HepG2 (cell line): ENCODE measurements at regions not wholly inside any gene's neighbourhood (a gene's known extent, or its start where the extent isn't known, plus 50 kb on each side); places are given as distances from the start of the nearest gene placed in this dataset.

ENCODE experiments used
- ATAC-seq: fragments of 200-7000 bp; cut with Tn5 transposase; 3 replicates; pipeline ENCODE4 v1.9.1; 2020; ENCODE audit warnings: mild to moderate bottlenecking, moderate library complexity
- BruUV-seq: library from RNA; stranded (reverse); fragments of 400-500 nt; replicated peaks from 2 replicates; lab custom pipeline; 2021; lab: Mats Ljungman, UMichigan
- CTCF ChIA-PET: fragments of 300-600 bp; formaldehyde crosslinking; extraction: SDS; loops from one replicate; lab custom pipeline; 2021; ENCODE audit warnings: low total read pairs, inconsistent platforms, low intra/inter-chr PET ratio; lab: Yijun Ruan, JAX
- POLR2A ChIA-PET: fragments of 350-600 bp; sonication (Branson Sonifier 250); formaldehyde crosslinking; loops from one replicate; lab custom pipeline; 2020; ENCODE audit warnings: antibody characterized with exemption, inconsistent platforms; lab: Yijun Ruan, JAX
- DNase-seq: peaks from one replicate; pipeline ENCODE4 v3.0.0-alpha.2; 2015; ENCODE audit warnings: low spot score
- FAIRE-seq: peaks from 3 replicates; lab custom pipeline; 2011; peaks lifted over from hg19 to GRCh38; lab: Jason Lieb, UNC
- H2AFZ ChIP-seq: one replicate; pipeline ENCODE4 v1.6.1; 2011; ENCODE audit warnings: low read length, inconsistent platforms
- H3K27ac ChIP-seq: fragments of 300-600 bp; 3 replicates; pipeline ENCODE4 v1.8.0; 2011; ENCODE audit warnings: mixed run types, mild to moderate bottlenecking, mixed read lengths, low read length, inconsistent platforms; ENCODE audit not compliant: insufficient read depth; ENCODE audit errors: extremely low read length
- H3K27me3 ChIP-seq, 2 experiments: fragments of 200-600 bp in 1 of 2; 2 replicates in 1 of 2; 3 replicates in 1 of 2; pipeline versions ENCODE4 v1.6.0 to v1.8.0; 2011; ENCODE audit warnings: low read length in 2 of 2, mild to moderate bottlenecking in 2 of 2, moderate library complexity in 2 of 2, inconsistent platforms in 1 of 2; ENCODE audit not compliant: insufficient read depth in 2 of 2, control insufficient read depth in 1 of 2
- H3K36me3 ChIP-seq, 2 experiments: fragments of 200-600 bp in 1 of 2; replicated peaks in 1 of 2; 2 replicates in 1 of 2; 3 replicates in 1 of 2; pipeline versions ENCODE4 v1.5.1 to v1.8.0; 2011; ENCODE audit warnings: low read length in 2 of 2, inconsistent platforms in 1 of 2; ENCODE audit not compliant: insufficient read depth in 2 of 2, control insufficient read depth in 1 of 2
- H3K4me1 ChIP-seq: 2 replicates; pipeline ENCODE4 v1.5.1; 2012; ENCODE audit warnings: low read length, inconsistent platforms; ENCODE audit not compliant: insufficient read depth
- H3K4me2 ChIP-seq: 2 replicates; pipeline ENCODE4 v1.6.0; 2011; ENCODE audit warnings: low read depth, low read length, inconsistent platforms
- H3K4me3 ChIP-seq, 3 experiments: fragments of 200-600 bp in 1 of 3; sonication (generic), shearing (Covaris generic) in 1 of 3; replicated peaks in 1 of 3; 2 replicates each; pipeline ENCODE4 v1.5.1; 2011 to 2016; ENCODE audit warnings: low read length in 3 of 3, inconsistent platforms in 2 of 3, low read depth in 2 of 3, mild to moderate bottlenecking in 2 of 3, control low read depth in 1 of 3, mixed read lengths in 1 of 3; ENCODE audit not compliant: insufficient read depth in 1 of 3
- H3K79me2 ChIP-seq: one replicate; pipeline ENCODE4 v1.6.1; 2011; ENCODE audit warnings: low read length, inconsistent platforms; ENCODE audit not compliant: insufficient read depth
- H3K9ac ChIP-seq: 2 replicates; pipeline ENCODE4 v1.6.0; 2011; ENCODE audit warnings: mild to moderate bottlenecking, low read depth, low read length, inconsistent platforms; ENCODE audit not compliant: insufficient read depth
- H3K9me3 ChIP-seq: 2 replicates; pipeline ENCODE4 v1.5.1; 2012; ENCODE audit warnings: mild to moderate bottlenecking, low read length
- H4K20me1 ChIP-seq: 2 replicates; pipeline ENCODE4 v1.6.0; 2011; ENCODE audit warnings: inconsistent platforms, mild to moderate bottlenecking, low read length, moderate library complexity; ENCODE audit not compliant: insufficient read depth
- ATF7 ChIP-seq, 2 experiments: fragments of 450-650 bp in 1 of 2; sonication (generic) in 1 of 2; formaldehyde crosslinking in 1 of 2; IDR thresholded peaks; 2 replicates each; pipeline versions ENCODE4 v1.4.0 to v1.6.1; 2016 to 2020; ENCODE audit warnings: antibody characterized with exemption in 1 of 2, mild to moderate bottlenecking in 1 of 2, missing genetic modification reagents in 1 of 2
- CERS6 ChIP-seq: sonication (generic); formaldehyde crosslinking; IDR thresholded peaks from 2 replicates; pipeline ENCODE4 v1.5.0; 2020; ENCODE audit warnings: missing genetic modification reagents
- ESRRA ChIP-seq: sonication (generic); formaldehyde crosslinking; IDR thresholded peaks from 2 replicates; pipeline ENCODE4 v1.5.1; 2020; ENCODE audit warnings: mild to moderate bottlenecking, low read depth, missing genetic modification reagents
- HNF4A ChIP-seq: sonication (generic); formaldehyde crosslinking; IDR thresholded peaks from 2 replicates; pipeline ENCODE4 v1.4.0; 2020; ENCODE audit warnings: missing genetic modification reagents
- KDM4B ChIP-seq: sonication (generic); formaldehyde crosslinking; IDR thresholded peaks from 2 replicates; pipeline ENCODE4 v1.4.0; 2020; ENCODE audit warnings: missing genetic modification reagents
- NFKBIZ ChIP-seq: IDR thresholded peaks from 2 replicates; pipeline ENCODE4 v1.6.1; 2018; ENCODE audit warnings: missing genetic modification reagents, missing compliant biosample characterization
- PRDM10 ChIP-seq: sonication (generic); formaldehyde crosslinking; IDR thresholded peaks from 2 replicates; pipeline ENCODE4 v1.4.0; 2020; ENCODE audit warnings: low read depth, missing genetic modification reagents
- RBM22 ChIP-seq: fragments of 200-400 bp; formaldehyde crosslinking; optimal IDR thresholded peaks from 2 replicates; pipeline ENCODE3; 2017; ENCODE audit warnings: mild to moderate bottlenecking, low read length, moderate library complexity
- TBP ChIP-seq: sonication (generic); formaldehyde crosslinking; IDR thresholded peaks from 2 replicates; pipeline ENCODE4 v1.5.0; 2020; ENCODE audit warnings: missing genetic modification reagents
- U2AF2 ChIP-seq: fragments of 200-400 bp; formaldehyde crosslinking; IDR thresholded peaks from 2 replicates; pipeline ENCODE4 v1.6.1; 2017; ENCODE audit warnings: low read depth, mild to moderate bottlenecking, low read length
- ZNF503 ChIP-seq: sonication (generic); formaldehyde crosslinking; IDR thresholded peaks from 2 replicates; pipeline ENCODE4 v1.4.0; 2020; ENCODE audit warnings: missing genetic modification reagents
- ZNF83 ChIP-seq: sonication (generic); formaldehyde crosslinking; IDR thresholded peaks from 2 replicates; pipeline ENCODE4 v1.4.0; 2020; ENCODE audit warnings: missing genetic modification reagents, mild to moderate bottlenecking, borderline replicate concordance
- WGBS: methylation state at CpG from one replicate; pipeline ENCODE4 v1.1.6; 2017; ENCODE audit warnings: low lambda C conversion rate; 5-methylcytosine and 5-hydroxymethylcytosine counted together
- in situ Hi-C: cut with HindIII; loops from 2 replicates; pipeline ENCODE4 v1.10.0; 2017; ENCODE audit warnings: low pct_unique_long_range_greater_than_20kb; ENCODE audit not compliant: extremely low pct_ligation_motif_present
- intact Hi-C: fragments of 100-400 bp; cut with micrococcal nuclease; formaldehyde crosslinking; loops from one replicate; pipeline ENCODE4 v1.10.0; 2022; ENCODE audit not compliant: unreplicated experiment

- in situ Hi-C loops (no loop called here), intact Hi-C loops (no loop called here)
- Histone ChIP-seq H4K20me1 (no peaks in the 10 kb centered on the region), H3K4me3 (no peak overlapping the region), H3K9me3 (no peaks in the 10 kb centered on the region), H3K4me1 (no peaks in the 10 kb centered on the region), H3K27ac (no peak overlapping the region), H3K9ac (no peak overlapping the region), H3K36me3 (no peaks in the 10 kb centered on the region), H3K27me3 (peaks cover 0 to 11% of the 10 kb centered on the region in 2 experiments; a peak in 2 of 5 replicates), H2AFZ (no peak overlapping the region), H3K4me2 (no peak overlapping the region), H3K79me2 (no peaks in the 10 kb centered on the region)
- ATAC-seq: no peak
- FAIRE-seq: no peak
- ChIA-PET POLR2A (no interaction called here), CTCF (no interaction called here)
- BruUV-seq: no TSS peak
- TF ChIP-seq PRDM10 (CRISPR knock-in tag): no peak
- 33% methylated on average over 1 of the region's 1 CpG for WGBS
- no peak for DNase-seq
These were observed 52.5 kb upstream of the SLC25A4 start for GRCh38 chr4:185090592-185090991.

- no peak overlapping the region for H3K9ac ChIP-seq
- H3K36me3 ChIP-seq: no peaks in the 10 kb centered on the region
- no peaks in the 10 kb centered on the region for H3K79me2 ChIP-seq
- H3K9me3 ChIP-seq: no peaks in the 10 kb centered on the region
- ChIA-PET POLR2A (no interaction called here), CTCF (no interaction called here)
- H3K27ac ChIP-seq: no peak overlapping the region
- no peaks in the 10 kb centered on the region for H4K20me1 ChIP-seq
- H3K4me1 ChIP-seq: no peaks in the 10 kb centered on the region
- no peak for FAIRE-seq
- 47% methylated on average over 6 of the region's 6 CpGs for WGBS
- H3K4me2 ChIP-seq: no peak overlapping the region
- peaks cover 0 to 8% of the 10 kb centered on the region in 2 experiments; a peak in 2 of 5 replicates for H3K27me3 ChIP-seq
- in situ Hi-C loops (no loop called here), intact Hi-C loops (no loop called here)
- DNase-seq: no peak
- no peak overlapping the region for H2AFZ ChIP-seq
- no TSS peak for BruUV-seq
- H3K4me3 ChIP-seq: no peak overlapping the region
- ATAC-seq: no peak
- TF ChIP-seq ZNF83 (no peak), CERS6 (no peak), U2AF2 (no peak), ZNF503 (CRISPR knock-in tag) (no peak), RBM22 (no peak), NFKBIZ (CRISPR knock-in tag) (no peak), KDM4B (CRISPR knock-in tag) (no peak), HNF4A (CRISPR knock-in tag) (no peak), TBP (CRISPR knock-in tag) (no peak), ATF7 (IDR thresholded peaks at IDR 0.05) (no peak), ATF7 (CRISPR knock-in tag; IDR thresholded peaks at IDR 0.05) (no peak), ESRRA (CRISPR knock-in tag) (no peak)
These were observed 50.4 kb upstream of the SLC25A4 start for GRCh38 chr4:185092535-185093197.
